GM13976 (cell line): ENCODE measurements at regions not wholly inside any gene's neighbourhood (a gene's known extent, or its start where the extent isn't known, plus 50 kb on each side); places are given as distances from the start of the nearest gene placed in this dataset.
A peak's percentile ranks its signal among the peaks of the same experiment; 100 is the strongest.

Experiments used
- DNase-seq: peaks from one replicate; pipeline ENCODE4 v3.0.0; 2012; ENCODE audit warnings: low spot score
- CTCF ChIP-seq: IDR thresholded peaks from 2 replicates; pipeline ENCODE4 v1.5.1; 2012; ENCODE audit warnings: borderline replicate concordance, mild to moderate bottlenecking; ENCODE audit not compliant: insufficient read depth; ENCODE audit errors: extremely low read depth, missing control alignments, control extremely low read depth
- in situ Hi-C: fragments of 300-500 bp; cut with MboI; formaldehyde crosslinking; loops from one replicate; pipeline ENCODE4 v1.12.0; 2022; ENCODE audit warnings: low sequenced_read_pairs, mixed read lengths, inconsistent platforms; ENCODE audit not compliant: unreplicated experiment

GRCh38 chr13:39935155-39935554 is 279.7 kb downstream of the COG6 start:
- no peak for TF ChIP-seq CTCF
- peak; percentile 36 for DNase-seq
- in situ Hi-C loops: no loop called here

- TF ChIP-seq CTCF: no peak
- no peak for DNase-seq
- in situ Hi-C loops: no loop called here
Measured at GRCh38 chr13:39938596-39938995, 283.1 kb downstream of the COG6 start.

DNA sequence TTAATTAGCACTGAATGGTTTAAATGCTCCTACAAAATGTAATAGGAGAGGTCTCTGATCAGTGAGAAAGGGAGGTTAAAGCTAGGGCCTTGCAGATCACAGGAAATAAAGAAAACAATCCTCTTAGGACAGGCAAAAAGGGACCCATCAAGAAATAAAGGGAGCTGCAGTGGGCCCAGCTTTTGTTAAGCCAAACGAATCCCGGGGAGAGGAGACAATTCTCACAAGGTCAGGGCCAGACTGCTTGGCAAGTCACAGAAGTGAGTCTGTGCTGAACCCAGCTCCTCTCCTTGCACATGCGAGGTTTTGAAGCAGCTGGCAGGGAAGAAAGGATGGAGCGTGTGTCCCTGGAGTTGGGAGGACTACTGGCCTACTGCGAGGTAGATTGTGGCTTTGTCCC is 285.8 kb downstream of the COG6 start:
- no peak for DNase-seq
- in situ Hi-C loops: loop anchor here (10.0 kb wide), 1 partner anchor 744 kb away; no protein-coding TSS in a partner anchor
- no peak for TF ChIP-seq CTCF

DNA sequence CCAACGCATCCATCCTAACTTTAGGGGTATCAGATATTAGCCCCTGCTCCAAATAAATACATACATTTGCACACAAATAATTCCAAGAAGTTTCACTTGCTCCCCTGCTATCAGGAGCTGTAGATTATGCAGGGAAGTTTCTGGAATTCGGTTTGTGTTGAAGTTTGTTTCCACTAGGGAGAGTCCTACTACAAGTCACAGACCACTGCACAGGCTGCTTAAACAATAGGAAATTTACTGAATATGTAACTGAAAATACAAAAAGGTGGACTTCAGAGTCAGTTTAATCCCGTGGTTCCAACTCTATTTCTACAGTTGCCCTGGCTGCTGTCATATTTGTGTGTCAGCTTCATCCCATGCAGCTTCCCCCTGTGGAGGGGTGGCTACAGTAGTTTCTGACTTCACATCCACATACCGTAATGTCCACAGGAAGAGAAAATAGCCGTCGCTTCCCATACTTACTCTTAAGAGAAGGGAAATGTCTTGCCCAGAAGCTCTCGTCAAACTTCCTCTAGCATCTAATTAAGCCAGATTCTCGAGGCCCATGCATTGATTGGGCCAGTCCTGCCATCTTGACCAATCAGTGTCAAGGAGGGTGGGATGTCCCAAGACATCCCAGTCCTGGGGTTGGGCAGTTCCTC is 286.6 kb downstream of the COG6 start:
- no peak for TF ChIP-seq CTCF
- in situ Hi-C loops: loop anchor here (10.0 kb wide), 1 partner anchor 743 kb away; no protein-coding TSS in a partner anchor
- DNase-seq: no peak

GRCh38 chr13:39942552-39943273 is 287.3 kb downstream of the COG6 start:
- TF ChIP-seq CTCF: peak; percentile 98
- in situ Hi-C loops: loop anchor here (10.0 kb wide), 1 partner anchor 742 kb away; no protein-coding TSS in a partner anchor
- DNase-seq: peak; percentile 75

DNA sequence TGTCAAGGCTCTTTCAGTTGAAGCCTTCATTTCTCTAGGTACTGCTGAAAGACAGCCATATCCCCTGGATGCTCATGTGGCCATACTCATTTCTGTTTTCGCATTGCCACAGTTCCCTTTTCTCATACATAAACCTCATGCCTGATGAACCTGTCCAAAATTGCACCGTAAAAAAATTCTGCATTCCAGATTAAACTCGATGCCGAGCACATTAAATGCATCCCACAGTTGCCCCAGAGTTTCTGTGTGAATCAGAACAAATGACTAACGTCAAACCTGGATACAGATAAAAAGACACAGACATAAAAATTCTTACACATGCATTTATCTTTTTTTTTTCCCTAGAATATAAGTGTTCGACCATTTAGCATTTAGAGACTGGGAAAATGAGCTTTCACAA is 288.2 kb downstream of the COG6 start:
- TF ChIP-seq CTCF: no peak
- no peak for DNase-seq
- in situ Hi-C loops: loop anchor here (10.0 kb wide), 1 partner anchor 741 kb away; no protein-coding TSS in a partner anchor
